GM18498 (cell line): ENCODE measurements at regions not wholly inside any gene's neighbourhood (a gene's known extent, or its start where the extent isn't known, plus 50 kb on each side); places are given as distances from the start of the nearest gene placed in this dataset.
A peak's percentile ranks its signal among the peaks of the same experiment; 100 is the strongest.
"Not testable (repeated sequence)": the region's sequence is repeated elsewhere in the genome, so short reads cannot be mapped to it uniquely, and the experiment has no call there.

ENCODE experiments used
- ATAC-seq: cut with Tn5 transposase; IDR thresholded peaks from one replicate; pipeline ENCODE4 v1.9.1; 2021; ENCODE audit warnings: mild to moderate bottlenecking, moderate library complexity; ENCODE audit not compliant: unreplicated experiment

GRCh38 chr10:9229702-9230244, 1175.3 kb downstream of the GATA3 start:
- ATAC-seq, result no peak

GRCh38 chr10:9230625-9231024, 1176.1 kb downstream of the GATA3 start:
- no peak for ATAC-seq

GRCh38 chr10:9234191-9234590, 1179.7 kb downstream of the GATA3 start:
- no peak for ATAC-seq

- ATAC-seq, result no peak
Observed at GRCh38 chr10:9238041-9238440, 1183.6 kb downstream of the GATA3 start.

- no peak for ATAC-seq
Observed at GRCh38 chr10:9239298-9239697, 1184.8 kb downstream of the GATA3 start.

GRCh38 chr10:9243941-9244411, 1189.5 kb downstream of the GATA3 start:
- no peak for ATAC-seq

- no peak for ATAC-seq
Observed at GRCh38 chr10:9244864-9245263, 1190.4 kb downstream of the GATA3 start.

- ATAC-seq, result no peak
Observed at GRCh38 chr10:9253121-9253520, 1198.6 kb downstream of the GATA3 start.

GRCh38 chr10:9254353-9254752, 1199.9 kb downstream of the GATA3 start:
- ATAC-seq, result no peak

- ATAC-seq, result no peak
Observed at GRCh38 chr10:9260690-9261089, 1206.2 kb downstream of the GATA3 start.

GRCh38 chr10:9262770-9263169, 1208.3 kb downstream of the GATA3 start:
- no peak for ATAC-seq

- ATAC-seq, result no peak
Observed at GRCh38 chr10:9268176-9268575, 1213.7 kb downstream of the GATA3 start.

- not testable (repeated sequence) for ATAC-seq
Observed at GRCh38 chr10:9273126-9273833, 1218.8 kb downstream of the GATA3 start.

GRCh38 chr10:9274206-9274755, 1219.8 kb downstream of the GATA3 start:
- ATAC-seq, result no peak

GRCh38 chr10:9275861-9276260, 1221.4 kb downstream of the GATA3 start:
- no peak for ATAC-seq

GRCh38 chr10:9285690-9286089, 1231.2 kb downstream of the GATA3 start:
- ATAC-seq, result no peak

GRCh38 chr10:9289811-9290210, 1235.3 kb downstream of the GATA3 start:
- ATAC-seq, result no peak

GRCh38 chr10:9291081-9291480, 1236.6 kb downstream of the GATA3 start:
- ATAC-seq, result no peak

- ATAC-seq, result peak; percentile 48
Observed at GRCh38 chr10:9294132-9294663, 1239.7 kb downstream of the GATA3 start.

- peak; percentile 88 for ATAC-seq
Observed at GRCh38 chr10:9294865-9295264, 1240.4 kb downstream of the GATA3 start.

- ATAC-seq, result no peak
Observed at GRCh38 chr10:9296190-9296589, 1241.7 kb downstream of the GATA3 start.

GRCh38 chr10:9297580-9297979, 1243.1 kb downstream of the GATA3 start:
- ATAC-seq, result no peak
